Endodermal cell (in vitro differentiated cells): ENCODE measurements at regions not wholly inside any gene's neighbourhood (a gene's known extent, or its start where the extent isn't known, plus 50 kb on each side); places are given as distances from the start of the nearest gene placed in this dataset.

Experiments used
- DNase-seq: peaks from one replicate; pipeline ENCODE4 v3.0.0-alpha.2; 2017
- H3K27ac ChIP-seq: 2 replicates; pipeline ENCODE4 v1.5.1; 2013; ENCODE audit warnings: mild to moderate bottlenecking, low read depth, low read length, moderate library complexity
- H3K27me3 ChIP-seq: 2 replicates; pipeline ENCODE4 v1.6.1; 2013; ENCODE audit warnings: mild to moderate bottlenecking, low read length, moderate library complexity; ENCODE audit not compliant: insufficient read depth, control insufficient read depth, poor library complexity, severe bottlenecking
- H3K36me3 ChIP-seq: 2 replicates; pipeline ENCODE4 v1.7.0; 2013; ENCODE audit warnings: mild to moderate bottlenecking, low read length, moderate library complexity; ENCODE audit not compliant: control insufficient read depth, insufficient read depth
- H3K4me1 ChIP-seq: one replicate; pipeline ENCODE4 v1.7.0; 2013; ENCODE audit warnings: low read length; ENCODE audit not compliant: control insufficient read depth, insufficient read depth
- H3K4me3 ChIP-seq: 2 replicates; pipeline ENCODE4 v1.5.1; 2013; ENCODE audit warnings: mild to moderate bottlenecking, low read length, moderate library complexity
- H3K9ac ChIP-seq: 2 replicates; pipeline ENCODE4 v1.6.1; 2013; ENCODE audit warnings: mild to moderate bottlenecking, low read length, moderate library complexity; ENCODE audit not compliant: poor library complexity, severe bottlenecking; ENCODE audit errors: extremely low read depth
- H3K9me3 ChIP-seq: 2 replicates; pipeline ENCODE4 v1.6.1; 2013; ENCODE audit warnings: mild to moderate bottlenecking, low read length, moderate library complexity; ENCODE audit not compliant: control insufficient read depth
- H3K27ac Mint-ChIP-seq: 2 replicates; pipeline ENCODE4 v1.8.0; 2020; ENCODE audit warnings: mixed read lengths
- H3K27me3 Mint-ChIP-seq: 2 replicates; pipeline ENCODE4 v1.8.0; 2021; ENCODE audit warnings: mild to moderate bottlenecking, mixed read lengths; ENCODE audit not compliant: insufficient read depth
- H3K36me3 Mint-ChIP-seq: 2 replicates; pipeline ENCODE4 v1.8.0; 2020; ENCODE audit warnings: low read depth, mixed read lengths
- H3K4me1 Mint-ChIP-seq: 2 replicates; pipeline ENCODE4 v1.8.0; 2020; ENCODE audit warnings: mixed read lengths
- H3K4me3 Mint-ChIP-seq: 2 replicates; pipeline ENCODE4 v1.8.0; 2020; ENCODE audit warnings: mild to moderate bottlenecking, moderate library complexity, mixed read lengths
- H3K9me3 Mint-ChIP-seq: 2 replicates; pipeline ENCODE4 v1.8.0; 2020; ENCODE audit warnings: mild to moderate bottlenecking, mixed read lengths
- CTCF ChIP-seq: fragments of 200-600 bp; sonication (generic); conservative IDR thresholded peaks from 2 replicates; pipeline ENCODE4 v1.5.0; 2021; ENCODE audit warnings: antibody characterized with exemption, mild to moderate bottlenecking
- WGBS, 2 experiments: methylation state at CpG; one replicate each; pipeline versions ENCODE4 v1.1.5 to v1.1.7; 2013; ENCODE audit warnings: missing lambda C conversion rate in 2 of 2, mixed read lengths in 1 of 2; ENCODE audit not compliant: insufficient coverage in 1 of 2, insufficient read length in 1 of 2; 5-methylcytosine and 5-hydroxymethylcytosine counted together

DNA sequence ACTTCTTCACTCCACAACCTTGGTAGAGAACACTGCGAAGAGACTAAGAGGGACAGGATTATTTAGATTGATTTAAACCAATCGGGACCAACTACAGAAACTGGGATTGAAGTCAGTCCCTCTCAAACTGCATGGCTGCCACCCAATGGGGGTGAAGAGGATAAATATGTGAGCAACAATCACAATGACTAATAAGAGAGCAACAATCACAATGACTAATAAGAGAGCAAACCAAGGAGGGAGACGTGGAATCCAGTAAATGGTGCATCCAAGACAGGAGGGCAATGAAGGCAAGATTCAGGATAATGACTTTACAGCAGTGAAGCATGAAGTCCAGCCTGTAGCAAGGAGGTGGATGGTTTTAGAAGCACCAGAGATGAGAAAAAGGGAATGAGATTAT, 322.8 kb downstream of the TTLL7 start:
- Mint-ChIP-seq H3K4me1 (no peaks in the 10 kb centered on the region), H3K27ac (no peak overlapping the region), H3K9me3 (no peaks in the 10 kb centered on the region), H3K4me3 (no peak overlapping the region), H3K36me3 (no peaks in the 10 kb centered on the region), H3K27me3 (peaks cover 7% of the 10 kb centered on the region)
- Histone ChIP-seq H3K9ac (no peak overlapping the region), H3K27ac (no peak overlapping the region), H3K27me3 (no peaks in the 10 kb centered on the region), H3K36me3 (no peaks in the 10 kb centered on the region), H3K4me3 (no peak overlapping the region), H3K4me1 (no peaks in the 10 kb centered on the region), H3K9me3 (no peaks in the 10 kb centered on the region)
- TF ChIP-seq CTCF: no peak
- DNase-seq: no peak
- WGBS, 2 experiments: 80 to 98% methylated on average over 1 to 3 of the region's 3 CpGs

DNA sequence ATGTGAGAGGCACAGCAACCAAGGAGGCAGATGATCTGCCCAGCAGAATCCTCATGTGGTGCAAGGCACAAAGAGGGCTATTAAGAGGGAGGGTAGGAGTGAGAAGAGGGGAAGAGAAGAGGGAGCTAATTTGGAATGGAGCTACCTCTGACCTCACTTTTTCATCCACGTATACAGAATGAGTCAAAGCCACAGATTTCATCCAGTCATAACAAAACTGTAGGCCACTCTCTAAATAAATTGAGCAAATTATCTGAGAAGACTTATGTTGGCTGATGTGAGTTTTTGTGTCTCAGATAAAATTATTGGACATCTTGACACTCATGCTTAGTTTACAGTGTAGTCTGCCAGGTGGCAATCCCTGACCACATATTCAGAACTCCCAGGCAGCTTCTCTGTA, 325.6 kb downstream of the TTLL7 start:
- H3K4me1 Mint-ChIP-seq: no peaks in the 10 kb centered on the region
- no peak overlapping the region for H3K4me3 Mint-ChIP-seq
- no peaks in the 10 kb centered on the region for H3K4me1 ChIP-seq
- H3K9ac ChIP-seq: no peak overlapping the region
- peaks cover 6% of the 10 kb centered on the region for H3K9me3 Mint-ChIP-seq
- peaks cover 3% of the 10 kb centered on the region for H3K36me3 Mint-ChIP-seq
- 100% methylated on average over 1 of the region's 1 CpG; no CpG with 5 or more reads in 1 of the 2 experiments for WGBS, 2 experiments
- H3K9me3 ChIP-seq: no peaks in the 10 kb centered on the region
- H3K27me3 Mint-ChIP-seq: peaks cover 4% of the 10 kb centered on the region
- H3K27ac ChIP-seq: no peak overlapping the region
- H3K4me3 ChIP-seq: no peak overlapping the region
- no peak for TF ChIP-seq CTCF
- no peak for DNase-seq
- no peak overlapping the region for H3K27ac Mint-ChIP-seq
- H3K36me3 ChIP-seq: no peaks in the 10 kb centered on the region
- H3K27me3 ChIP-seq: no peaks in the 10 kb centered on the region

DNA sequence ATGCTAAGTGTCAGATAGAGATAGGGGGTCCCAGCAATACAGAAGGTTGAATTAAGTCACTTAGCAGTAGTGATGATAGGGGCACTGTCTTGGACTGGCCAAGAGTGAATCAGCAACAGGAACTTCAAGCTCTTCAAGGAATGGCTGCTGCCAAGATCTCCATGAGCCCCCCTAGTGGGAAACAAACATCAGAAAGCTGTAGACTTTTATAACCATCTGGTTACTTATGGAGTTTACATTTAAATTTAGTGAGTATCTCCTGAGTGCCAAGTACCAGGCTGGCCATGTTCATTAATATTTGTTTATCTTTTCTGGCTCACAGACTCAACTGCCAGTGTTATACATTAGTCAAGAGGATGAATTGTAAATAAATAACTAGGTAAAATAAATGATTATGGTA, 327.3 kb downstream of the TTLL7 start:
- TF ChIP-seq CTCF: no peak
- Histone ChIP-seq H3K4me3 (no peak overlapping the region), H3K9ac (no peak overlapping the region), H3K9me3 (no peaks in the 10 kb centered on the region), H3K4me1 (no peaks in the 10 kb centered on the region), H3K36me3 (no peaks in the 10 kb centered on the region), H3K27me3 (no peaks in the 10 kb centered on the region), H3K27ac (no peak overlapping the region)
- Mint-ChIP-seq H3K27ac (no peak overlapping the region), H3K27me3 (peaks cover 4% of the 10 kb centered on the region), H3K9me3 (peaks cover 6% of the 10 kb centered on the region), H3K36me3 (peaks cover 3% of the 10 kb centered on the region), H3K4me3 (no peak overlapping the region), H3K4me1 (no peaks in the 10 kb centered on the region)
- DNase-seq: no peak
